GM10266 (cell line): ENCODE measurements at regions not wholly inside any gene's neighbourhood (a gene's known extent, or its start where the extent isn't known, plus 50 kb on each side); places are given as distances from the start of the nearest gene placed in this dataset.
"Not testable (repeated sequence)": the region's sequence is repeated elsewhere in the genome, so short reads cannot be mapped to it uniquely, and the experiment has no call there.

Experiments
- DNase-seq: peaks from one replicate; pipeline ENCODE4 v3.0.0; 2012; ENCODE audit errors: extremely low spot score
- CTCF ChIP-seq: IDR thresholded peaks from 2 replicates; pipeline ENCODE4 v1.5.1; 2012; ENCODE audit warnings: mild to moderate bottlenecking, low read depth; ENCODE audit not compliant: control insufficient read depth, insufficient read depth; ENCODE audit errors: missing control alignments

DNA sequence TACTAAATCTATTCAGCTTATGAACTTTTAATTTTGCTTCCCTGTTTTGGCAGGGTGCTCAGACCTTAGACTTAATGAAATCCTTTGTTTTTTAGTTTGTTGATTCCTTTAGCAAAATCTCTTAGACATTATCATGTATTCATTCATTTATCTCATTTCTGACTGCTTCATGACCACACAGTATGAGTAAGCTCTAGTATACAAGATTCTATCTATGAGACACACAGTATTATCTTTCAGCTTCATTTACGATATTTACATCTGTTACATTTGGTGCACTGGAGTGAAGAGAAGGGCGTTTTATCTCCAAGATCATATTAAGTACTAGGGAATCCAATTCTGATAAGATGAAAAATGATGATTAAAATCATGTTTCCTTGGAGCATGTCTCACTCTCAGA lies 448.1 kb upstream of the CA10 start:
- no peak for TF ChIP-seq CTCF
- DNase-seq = no peak

GRCh38 chr17:52606098-52606497 lies 447.6 kb upstream of the CA10 start:
- TF ChIP-seq CTCF = no peak
- no peak for DNase-seq

- no peak for DNase-seq
- no peak for TF ChIP-seq CTCF
Observed at GRCh38 chr17:52604105-52604504, 445.6 kb upstream of the CA10 start.

DNA sequence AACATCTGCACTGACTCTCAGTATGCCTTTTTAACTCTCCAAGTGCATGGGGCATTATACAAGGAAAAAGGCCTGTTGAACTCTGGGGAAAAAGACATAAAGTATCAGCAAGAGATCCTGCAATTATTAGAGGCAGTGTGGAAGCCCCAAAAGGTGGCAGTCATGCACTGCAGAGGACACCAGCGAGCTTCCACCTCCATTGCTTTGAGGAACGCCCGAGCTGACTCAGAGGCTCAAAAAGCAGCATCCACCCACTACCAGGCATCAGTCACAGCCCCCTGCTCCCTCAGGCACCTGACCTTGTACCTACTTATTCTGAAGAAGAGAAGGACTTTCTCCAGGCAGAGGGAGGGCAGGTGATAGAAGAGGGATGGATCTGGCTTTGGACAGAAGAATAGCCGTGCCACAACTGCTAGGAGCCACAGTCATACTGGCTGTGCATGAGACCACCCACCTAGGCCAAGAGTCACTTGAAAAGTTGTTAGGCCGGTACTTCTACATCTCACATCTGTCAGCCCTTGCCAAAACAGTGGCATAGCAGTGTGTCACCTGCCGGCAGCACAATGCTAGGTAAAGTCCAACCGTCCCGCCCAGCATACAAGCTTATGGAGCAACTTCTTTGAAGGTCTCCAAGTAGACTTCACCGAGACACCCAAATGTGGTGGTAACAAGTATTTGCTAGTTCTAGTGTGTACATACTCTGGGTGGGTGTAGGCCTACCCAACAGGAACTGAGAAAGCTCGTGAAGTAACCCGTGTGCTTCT lies 439.1 kb upstream of the CA10 start:
- not testable (repeated sequence) for DNase-seq

- no peak for DNase-seq
- TF ChIP-seq CTCF = no peak
Observed at GRCh38 chr17:52594516-52594915, 436.0 kb upstream of the CA10 start.

GRCh38 chr17:52546990-52547389 lies 388.5 kb upstream of the CA10 start:
- no peak for DNase-seq
- no peak for TF ChIP-seq CTCF

DNA sequence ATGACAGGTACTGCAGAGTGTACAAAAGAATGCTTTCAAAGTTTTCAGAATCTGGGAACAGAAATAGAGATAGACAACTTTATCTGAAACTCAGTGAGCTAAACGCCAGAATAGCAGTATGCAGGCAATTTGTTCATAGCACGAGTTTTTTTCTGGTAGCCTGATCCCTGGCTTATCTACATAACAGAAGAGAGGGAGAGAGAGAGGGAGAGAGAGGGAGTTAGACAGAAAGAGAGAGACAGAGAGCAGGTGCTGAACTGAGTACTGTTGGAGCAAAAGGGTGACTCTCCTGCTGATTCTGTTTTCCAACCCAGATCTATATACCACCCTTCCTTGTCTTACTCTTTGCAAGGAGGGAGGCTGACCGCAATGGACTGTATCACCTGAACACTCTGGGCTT lies 388.0 kb upstream of the CA10 start:
- DNase-seq = no peak
- no peak for TF ChIP-seq CTCF

DNA sequence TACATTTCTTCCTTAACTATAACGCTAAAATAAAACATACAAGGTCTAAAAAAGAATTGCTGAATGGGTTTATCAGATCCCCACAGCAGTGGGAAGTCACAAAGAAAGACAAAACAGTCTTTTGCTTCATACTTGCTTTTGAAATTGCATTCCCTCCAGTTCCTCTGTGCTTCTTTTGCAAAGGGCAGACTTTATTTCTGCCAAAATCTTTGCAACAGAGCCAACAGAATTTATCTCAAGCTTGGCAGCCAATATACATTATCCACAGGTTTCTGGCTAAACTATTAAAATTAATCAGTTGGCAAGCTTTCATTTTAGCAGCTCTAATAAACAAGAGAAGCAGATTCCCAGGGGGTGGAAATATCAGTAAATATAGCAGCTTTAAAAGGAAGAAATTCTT lies 378.9 kb upstream of the CA10 start:
- no peak for TF ChIP-seq CTCF
- no peak for DNase-seq
